ENCODE measurements at regions not wholly inside any gene's neighbourhood (a gene's known extent, or its start where the extent isn't known, plus 50 kb on each side); places are given as distances from the start of the nearest gene placed in this dataset.

DNA sequence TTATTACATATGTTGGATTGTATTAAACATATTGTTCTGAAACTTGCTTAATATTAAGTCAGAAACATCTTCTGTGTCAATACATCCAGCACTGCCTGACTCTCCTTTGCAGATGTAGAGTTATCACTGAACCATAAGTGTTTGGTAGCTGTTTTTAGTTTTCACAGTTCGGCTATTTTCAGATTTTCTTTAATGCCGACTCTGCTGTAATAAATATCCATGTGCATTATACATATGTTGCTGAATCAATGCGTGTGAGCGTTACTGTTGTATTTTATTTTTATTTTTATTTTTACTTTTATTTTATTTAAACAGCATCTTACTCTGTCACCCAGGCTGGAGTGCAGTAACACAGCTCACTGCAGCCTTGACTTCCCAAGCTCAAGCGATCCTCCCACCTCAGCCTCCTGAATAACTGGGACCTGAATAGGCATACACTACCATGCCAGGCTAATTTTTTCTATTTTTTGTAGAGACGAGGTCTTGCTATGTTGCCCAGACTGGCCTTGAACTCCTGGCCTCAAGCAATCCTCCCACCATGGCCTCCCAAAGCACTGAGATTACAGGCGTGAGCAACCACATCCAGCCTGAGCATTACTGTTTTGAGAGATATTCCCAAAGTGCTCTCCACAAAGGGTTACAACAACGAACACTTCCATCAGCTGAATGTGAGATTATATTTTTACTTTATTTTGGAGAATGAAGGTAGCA lies 50.7 kb upstream of the NOCT start:
- TF ChIP-seq POLR2A (IDR thresholded peaks at IDR 0.05; ENCODE audit: low read length) (no peak), GATA1 (IDR thresholded peaks at IDR 0.05; ENCODE audit: low read depth, low read length) (no peak)
